Fibroblast of skin of abdomen (primary cell): ENCODE measurements at regions not wholly inside any gene's neighbourhood (a gene's known extent, or its start where the extent isn't known, plus 50 kb on each side); places are given as distances from the start of the nearest gene placed in this dataset.

ENCODE experiments used
- DNase-seq: peaks from one replicate; pipeline ENCODE4 v3.0.0-alpha.2; 2013

DNA sequence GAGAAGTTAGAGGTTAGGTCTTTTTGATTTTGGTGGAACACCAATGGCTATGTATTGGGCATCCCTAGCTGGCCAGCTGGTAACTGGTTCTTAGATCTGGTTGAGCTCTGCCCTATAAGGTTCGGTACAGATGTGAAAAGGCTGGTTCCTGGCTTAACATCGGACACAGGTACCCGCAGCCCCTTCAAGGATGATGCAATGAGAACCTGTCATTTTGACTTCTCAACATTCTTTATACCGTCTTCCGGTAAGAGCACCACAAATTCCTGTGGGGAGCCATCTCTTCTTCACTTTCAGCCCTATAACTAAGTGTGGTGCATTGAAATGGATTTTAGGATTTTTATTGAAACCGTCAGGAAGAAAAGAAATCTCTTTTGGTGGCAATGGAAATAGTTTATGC, 222.8 kb downstream of the ADAMTS9 start:
- no peak for DNase-seq

DNA sequence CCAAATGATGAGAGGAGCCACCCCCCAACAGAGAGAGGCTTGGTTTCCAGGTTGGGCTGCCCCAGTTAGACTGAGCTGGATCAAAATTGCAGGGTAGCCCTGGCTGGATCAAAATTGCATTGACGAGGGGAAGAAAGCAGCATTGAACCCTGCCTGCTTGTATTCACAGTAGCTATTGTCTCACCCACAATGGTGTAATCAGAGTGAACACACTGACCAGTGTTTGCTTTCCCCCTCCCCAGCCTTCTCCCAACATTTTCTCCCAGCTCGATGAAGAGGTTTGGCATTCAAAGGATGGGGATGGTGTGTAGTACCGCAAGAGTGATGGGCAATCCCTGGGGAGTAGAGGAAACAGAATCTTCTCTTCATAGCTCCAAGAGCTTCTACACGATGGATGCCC, 223.8 kb downstream of the ADAMTS9 start:
- DNase-seq, result no peak

DNA sequence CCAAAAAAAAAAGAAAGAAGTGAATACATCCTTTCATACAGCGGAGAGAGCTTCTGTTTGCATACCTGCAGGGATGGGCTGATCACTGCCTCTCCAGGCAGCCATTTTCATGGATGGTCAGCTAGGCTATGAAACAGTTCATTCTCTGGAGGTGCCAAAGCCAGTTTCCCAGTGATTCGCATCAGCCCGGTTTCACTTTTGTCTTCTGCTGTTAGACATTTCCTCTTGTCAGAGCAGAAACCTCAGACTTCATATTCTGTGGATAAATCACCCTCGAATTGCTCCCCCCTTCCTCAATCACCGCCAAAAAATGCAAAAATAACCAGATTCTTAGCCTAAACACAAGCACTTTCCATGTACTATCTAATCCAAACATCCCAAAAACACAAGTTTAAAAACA, 225.6 kb downstream of the ADAMTS9 start:
- DNase-seq, result peak; percentile 97

DNA sequence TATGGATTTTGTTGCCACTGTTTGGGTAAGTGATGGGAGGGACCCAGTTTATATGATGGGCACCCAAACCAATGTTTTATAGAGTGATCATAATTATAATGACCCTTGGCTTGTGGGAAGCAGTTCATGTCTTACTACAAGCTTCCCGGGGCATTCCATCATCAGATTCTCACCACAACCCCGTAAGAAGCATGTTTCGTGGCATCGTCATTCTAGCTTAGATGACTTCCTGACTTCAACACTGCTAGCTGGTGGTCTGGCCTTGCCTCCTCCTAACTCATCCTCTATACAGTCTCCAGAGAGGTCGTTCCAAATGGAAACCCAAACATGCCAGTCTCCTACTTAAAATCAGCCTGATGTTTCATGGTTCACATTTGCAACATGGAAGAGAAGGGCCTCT, 226.9 kb downstream of the ADAMTS9 start:
- DNase-seq, result peak; percentile 96

DNA sequence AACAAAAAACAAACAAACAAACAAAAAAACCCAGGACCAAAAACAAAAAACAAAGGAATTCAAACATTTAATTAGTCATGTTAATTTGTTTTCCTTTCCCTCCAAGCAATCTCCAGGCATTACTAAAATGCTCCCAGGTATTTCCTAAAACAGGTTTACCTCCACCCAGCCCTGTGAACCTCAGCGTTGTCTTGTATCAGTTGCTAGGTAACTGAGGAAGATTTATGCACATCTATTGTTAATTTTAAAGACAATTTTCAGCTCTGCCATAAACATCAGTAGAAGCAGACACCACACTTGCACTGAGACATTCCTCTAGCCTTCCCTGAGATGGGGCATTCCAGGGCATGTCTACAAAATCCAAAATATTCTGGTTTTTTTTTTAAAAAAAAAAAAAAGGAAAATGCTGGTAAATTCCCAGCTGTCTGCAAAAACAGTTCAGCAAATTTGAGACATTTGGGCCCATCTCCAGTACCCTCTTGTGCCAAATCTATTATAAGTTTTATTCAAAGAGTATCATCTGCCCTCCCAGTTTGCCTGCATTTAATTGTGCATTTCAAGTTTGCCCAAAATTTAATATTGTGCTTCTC, 227.6 kb downstream of the ADAMTS9 start:
- DNase-seq, result peak; percentile 56

DNA sequence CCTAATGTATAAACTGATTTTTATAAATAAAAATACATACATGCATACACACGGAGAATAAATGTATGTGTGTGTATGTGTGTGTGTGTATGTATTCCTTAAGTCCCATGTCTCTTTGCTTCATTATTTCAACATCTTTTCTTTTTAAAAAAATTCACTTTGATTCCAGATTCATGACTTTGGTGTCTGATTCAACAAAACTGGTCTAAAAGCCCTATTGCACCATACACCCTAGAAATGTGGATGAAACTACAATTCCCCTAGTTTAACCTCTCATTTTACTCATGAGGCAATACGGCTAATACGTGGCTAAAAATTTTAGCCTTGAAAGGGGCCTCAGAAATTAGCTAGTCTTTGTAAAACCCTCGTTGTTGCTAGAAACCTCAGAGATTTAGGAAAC, 228.1 kb downstream of the ADAMTS9 start:
- DNase-seq, result peak; percentile 78

DNA sequence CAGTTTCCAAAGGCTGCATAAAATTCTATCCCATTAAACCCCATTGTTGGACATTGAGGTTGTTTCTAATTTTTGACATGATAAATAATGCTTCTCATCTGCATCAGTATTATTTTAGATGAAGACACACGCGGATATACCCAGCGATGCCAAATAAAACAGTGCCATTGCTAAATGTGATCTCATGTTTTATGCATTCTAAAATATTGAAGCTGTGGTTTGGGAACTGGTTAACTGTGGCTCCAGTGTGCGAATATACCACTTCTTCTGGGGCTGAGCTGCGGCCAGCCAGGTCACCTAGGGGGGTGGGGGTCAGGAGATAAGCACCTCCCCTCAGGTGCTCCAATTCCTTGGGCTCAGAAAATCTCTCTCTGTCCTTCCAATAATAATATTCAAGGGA, 230.0 kb downstream of the ADAMTS9 start:
- no peak for DNase-seq

DNA sequence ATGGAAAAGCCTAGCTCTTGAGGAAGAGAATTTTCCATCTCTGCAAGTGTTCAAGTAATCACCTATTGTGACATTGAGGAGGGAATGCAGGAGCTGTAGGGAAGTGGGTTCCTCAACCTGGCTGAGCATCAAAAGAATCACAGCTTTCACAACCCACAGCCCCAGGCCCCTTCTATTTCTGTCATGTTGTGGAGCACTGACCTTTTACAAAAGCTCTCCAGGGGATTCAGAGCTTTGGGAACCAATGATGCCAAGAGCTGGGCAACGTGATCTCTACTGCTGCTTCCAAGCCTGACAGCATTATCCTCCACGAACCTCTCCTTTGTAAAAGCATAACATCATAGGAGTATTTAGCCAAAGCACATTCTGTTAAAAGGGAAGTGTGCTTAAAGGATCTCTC, 231.1 kb downstream of the ADAMTS9 start:
- no peak for DNase-seq

DNA sequence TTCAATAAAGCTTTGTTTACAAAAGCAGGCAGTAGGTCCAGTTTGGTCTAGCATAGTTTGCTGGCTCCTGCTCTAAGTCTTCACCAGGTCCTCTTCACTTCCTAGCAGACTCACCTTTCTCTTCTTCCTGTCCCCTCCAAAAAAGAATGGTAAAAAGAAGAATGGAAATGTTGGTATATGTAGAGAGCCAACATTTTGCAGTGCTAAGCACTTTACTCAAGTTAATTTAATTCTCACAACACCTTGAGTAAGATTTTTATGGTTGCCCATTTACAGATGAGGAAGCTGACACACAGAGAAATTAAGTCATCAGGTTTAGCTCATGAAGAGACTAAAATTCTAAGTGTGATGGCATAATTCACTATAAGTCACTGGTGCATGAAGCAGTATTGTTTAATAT, 230.1 kb upstream of the PRICKLE2 start:
- no peak for DNase-seq

DNA sequence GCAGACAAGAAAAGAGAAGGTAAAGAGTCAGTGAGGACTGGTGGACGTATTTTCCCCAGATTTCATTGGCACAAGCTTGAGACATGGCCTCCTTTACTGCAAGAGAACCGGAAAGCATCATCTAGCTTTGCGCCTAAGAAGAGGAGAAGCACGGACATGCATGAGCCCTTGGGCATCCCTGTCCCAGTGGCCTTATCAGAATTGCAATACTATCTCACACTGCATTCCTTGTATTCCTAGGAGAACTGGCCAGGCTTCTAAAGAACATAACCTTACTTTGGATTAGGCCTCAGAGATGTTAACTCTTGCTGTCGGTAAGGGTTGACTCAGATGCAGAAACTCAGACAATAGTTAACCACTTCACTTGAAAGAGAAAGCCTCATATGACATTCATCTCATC, 229.5 kb upstream of the PRICKLE2 start:
- DNase-seq, result no peak

DNA sequence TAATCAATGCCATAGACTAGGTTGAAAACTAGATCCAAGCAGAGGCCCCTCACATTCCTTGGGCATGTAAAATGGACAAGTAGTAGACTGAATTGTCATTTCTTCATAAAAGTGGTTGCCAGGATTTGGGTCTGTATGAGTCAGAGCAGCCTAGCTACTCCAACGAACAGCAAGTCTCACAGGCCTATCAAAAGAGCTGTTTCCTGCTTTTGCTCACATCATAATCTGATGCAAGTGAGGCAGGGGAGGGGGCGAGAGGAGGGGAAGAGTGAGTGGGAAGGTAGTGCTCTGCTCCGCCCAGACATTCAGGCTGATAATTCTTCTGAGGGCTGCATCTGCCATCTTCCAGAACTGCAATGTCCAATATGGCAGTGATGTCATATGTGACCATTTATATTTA, 228.9 kb upstream of the PRICKLE2 start:
- DNase-seq, result peak; percentile 84

DNA sequence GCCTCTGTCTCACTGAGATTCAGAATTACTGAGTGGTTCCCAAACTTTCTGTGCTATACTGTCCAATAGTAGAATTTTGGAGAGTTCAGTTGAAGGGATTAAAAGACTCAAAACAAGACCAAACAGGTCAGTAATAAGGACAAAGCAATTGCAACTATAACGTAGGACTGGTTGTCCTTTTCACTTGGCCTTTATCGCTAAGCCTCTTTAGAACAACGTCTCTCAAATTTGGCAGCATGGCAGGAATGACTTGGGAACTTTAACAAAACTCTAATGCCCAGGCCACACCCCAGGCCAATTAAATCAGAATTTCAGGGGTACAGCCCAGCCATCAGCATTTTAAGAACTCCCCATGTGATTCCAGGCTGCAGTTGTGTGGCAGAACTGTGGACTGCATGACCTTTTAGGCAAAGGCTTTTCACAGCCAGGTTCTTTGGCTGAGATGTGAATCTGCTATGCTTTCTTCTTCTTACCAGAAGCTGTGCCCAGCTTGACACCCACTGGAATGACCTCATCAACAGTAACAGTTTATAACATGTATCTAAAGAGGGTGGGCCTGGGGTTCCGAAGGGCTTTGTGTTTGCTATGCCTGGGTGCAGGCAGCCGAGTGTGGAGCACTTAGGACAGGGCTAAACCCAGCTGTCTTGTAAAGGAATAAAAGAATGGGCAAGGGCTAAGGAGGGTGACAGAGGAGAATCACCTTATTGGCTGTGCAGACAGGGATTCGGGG, 226.2 kb upstream of the PRICKLE2 start:
- DNase-seq, result no peak

DNA sequence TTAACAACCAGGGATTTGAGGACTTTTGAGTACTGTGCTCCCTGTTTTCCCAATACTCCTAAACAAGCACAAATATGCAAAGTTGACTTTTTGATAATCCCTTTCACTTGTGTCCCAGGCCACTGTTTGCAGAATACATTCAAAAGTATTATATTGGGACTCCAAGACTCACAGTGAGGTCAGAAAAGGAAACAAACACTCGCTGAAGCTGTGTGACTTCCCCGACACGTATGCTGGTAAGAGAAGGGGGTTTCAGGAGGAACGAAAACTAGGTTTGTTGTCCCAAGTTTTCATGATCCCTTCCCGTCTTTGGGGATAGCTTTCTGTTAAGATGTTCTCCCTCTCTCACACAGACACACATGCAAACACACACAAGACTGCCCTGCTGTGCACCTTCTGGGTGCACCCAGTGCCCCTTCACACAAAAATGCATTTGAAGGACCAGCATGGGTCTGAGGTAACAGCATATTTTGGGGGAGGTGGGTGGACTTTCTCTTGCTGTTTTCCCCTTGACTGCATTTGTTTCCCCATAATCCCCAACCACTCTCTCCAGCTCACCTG, 225.2 kb upstream of the PRICKLE2 start:
- no peak for DNase-seq

DNA sequence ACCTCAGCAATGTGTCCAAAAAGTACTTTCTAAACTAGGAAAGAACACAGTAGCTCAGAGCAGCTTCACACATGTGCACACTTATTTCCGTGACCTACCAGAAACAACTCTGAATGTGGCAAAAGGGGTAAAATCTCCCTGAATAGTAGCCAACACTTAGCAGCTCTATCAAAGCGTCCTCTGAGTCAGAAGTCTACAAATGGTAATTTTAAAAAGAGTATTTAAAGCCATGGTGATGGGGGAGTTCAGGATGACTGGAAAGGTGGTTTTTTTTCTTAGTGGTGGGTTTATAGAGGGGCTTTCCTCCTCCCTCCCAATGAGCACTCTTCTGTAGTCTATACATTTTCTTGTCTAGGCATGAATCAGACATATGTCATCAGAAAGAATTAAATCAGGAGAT, 223.8 kb upstream of the PRICKLE2 start:
- DNase-seq, result no peak

DNA sequence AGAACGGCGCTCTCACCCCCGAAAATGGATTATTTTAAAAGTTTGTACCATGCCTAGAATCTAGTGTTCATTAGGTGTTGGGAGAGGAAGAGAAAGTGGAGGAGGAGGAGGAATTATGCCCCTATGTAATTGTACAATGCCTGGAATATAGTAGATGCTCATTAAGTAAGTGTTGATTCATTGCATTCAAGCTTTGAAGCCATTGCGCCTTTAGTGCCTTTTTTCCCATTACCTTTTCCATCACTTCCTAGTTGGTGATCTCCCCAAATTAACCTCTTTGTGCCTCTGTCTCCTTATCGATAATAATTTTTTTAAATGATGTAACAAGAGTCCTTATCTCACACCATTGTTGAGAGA, 220.7 kb upstream of the PRICKLE2 start:
- no peak for DNase-seq

DNA sequence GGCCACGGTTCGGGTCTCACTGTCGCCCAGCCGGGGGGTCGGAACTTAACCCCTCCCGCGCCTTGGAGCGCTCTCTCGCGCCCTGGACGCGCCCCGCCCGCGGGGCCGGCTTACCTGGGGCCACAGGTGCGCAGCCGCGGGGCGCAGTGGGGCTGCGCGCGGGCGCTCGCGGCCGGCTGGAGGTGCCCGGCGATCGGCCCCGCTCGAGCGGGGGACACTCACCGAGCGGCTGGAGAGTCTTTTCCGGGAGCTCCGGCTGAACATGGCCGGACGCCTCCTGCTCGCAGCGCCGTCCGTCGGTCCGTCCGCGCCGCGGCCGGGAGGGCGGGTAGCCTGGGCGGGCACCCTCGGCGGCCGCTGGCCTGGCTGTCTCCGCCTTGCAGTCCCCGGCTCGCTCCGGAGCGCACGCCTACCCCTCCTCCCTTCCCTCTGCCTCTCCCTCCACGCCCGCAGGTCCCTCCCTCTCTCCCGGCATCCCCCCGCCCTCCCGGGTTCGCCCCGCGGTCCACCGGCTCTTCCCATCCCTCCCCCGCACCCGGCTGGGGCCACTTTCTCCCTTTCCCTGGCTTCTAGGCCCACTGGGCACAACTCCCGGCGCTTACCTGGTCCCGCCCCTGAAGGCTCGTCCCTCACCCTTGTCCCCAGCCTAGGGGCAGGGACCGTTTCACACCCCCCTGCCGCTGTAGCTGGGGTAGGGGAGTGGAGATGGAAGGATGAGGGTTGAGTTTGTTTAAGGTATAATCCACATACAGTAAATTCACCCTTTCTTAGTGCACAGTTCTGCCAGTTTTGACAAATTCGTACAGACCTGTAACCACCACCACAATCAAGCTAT, 220.1 kb upstream of the PRICKLE2 start:
- no peak for DNase-seq

DNA sequence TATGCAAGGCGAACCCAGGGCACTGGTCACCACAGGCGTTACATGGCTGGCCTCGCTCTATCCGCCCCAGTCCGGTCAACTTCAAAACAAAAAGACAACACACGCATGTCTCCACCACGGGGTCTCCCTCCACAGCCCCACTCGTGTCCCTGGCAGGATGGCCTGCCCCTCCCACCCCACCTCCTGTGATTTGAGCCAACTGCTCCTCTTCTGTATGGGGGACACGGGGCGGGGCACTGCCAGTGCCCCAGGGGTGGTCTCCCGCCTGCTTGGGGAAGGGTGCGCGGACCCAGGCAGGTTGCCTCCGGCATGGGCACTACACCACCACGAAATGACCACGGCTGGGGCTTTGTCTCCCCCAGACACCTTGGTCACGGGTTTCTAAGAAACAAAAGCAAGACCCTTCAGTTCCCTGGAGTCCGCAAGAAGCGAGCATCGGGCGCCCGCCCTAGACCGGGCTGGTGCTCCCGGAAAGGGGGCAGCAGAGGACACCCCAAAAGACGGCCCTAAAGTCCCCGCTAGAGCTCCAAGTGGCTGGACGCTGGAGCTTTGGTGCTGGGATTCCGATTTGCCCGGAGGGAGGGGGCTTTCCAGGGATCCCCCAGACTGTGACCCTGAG, 219.3 kb upstream of the PRICKLE2 start:
- no peak for DNase-seq

DNA sequence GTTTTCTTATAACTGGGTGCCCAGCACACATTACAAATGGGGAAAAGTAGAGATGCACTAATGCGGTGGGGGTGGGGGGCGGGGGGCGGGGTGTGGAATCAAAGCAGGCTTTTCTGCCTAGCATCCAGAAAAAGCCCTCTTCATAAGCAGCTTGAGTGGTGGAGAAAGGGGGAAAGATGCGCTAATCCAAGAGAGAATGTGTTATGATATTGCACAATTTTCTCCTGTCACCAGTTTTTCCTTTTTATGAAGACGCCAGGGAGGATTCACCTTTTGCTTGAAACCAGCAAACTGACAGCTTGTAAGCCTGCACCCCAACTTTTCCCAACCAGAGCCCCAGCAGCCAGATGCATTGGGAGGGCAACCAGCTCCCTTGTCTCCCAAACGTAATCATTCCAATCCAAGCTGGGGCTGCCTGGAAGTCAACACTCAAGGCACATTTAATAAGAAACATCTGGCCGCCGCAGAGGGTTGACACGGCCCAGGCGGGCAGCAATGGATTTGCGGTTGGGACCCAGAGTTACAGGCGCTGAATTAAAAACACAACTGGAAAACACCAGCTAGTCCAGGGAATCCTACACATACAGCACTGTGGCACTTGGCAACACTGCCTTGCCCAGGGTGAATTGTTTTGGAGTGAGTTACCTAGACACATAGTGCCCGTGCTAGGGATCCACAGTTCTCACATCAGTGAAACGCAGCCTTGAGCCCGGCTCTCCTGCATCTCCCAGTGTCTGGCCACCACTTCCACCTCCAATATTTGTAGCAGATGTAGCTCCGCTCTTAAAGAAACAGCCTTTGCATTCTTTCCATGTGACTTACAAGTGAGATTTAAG, 218.5 kb upstream of the PRICKLE2 start:
- DNase-seq, result peak; percentile 87

DNA sequence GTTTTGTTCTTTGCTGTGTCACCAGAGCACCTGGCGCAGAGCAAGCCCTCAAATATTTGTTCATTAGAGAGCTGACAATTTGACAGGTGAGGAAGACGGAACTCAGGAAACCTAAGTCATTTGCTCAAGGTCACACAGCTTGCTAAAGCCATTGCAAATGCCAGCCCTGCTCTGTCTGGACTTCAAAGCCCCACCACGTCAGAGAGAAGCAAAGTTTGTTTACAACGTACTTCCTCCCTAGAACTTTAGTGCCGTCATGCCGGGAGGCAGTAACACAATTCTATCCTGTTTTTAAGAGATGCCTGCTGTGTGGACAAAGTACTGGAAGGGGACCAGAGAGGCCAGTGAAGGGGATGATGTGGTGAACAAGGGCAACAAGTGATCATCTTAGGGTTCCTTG, 216.6 kb upstream of the PRICKLE2 start:
- DNase-seq, result no peak

DNA sequence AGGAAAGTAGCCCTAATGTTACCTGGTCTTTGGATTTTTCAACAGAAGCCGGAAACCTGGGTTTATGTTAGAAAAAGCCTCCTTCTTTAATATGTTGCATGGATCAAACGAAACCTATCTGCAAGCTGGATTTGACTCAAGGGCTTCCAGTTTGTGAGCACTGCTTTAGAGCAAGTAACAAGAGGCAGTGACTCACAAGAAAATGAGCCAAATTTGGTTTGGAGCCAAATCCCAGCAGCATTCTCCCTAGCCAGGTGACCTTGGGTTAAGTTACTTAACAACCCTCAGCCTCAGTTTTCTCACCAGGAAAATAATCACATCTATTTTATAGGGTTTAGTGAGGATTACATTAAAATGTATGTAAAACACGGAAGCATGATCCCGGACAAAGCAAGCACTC, 215.2 kb upstream of the PRICKLE2 start:
- peak; percentile 81 for DNase-seq

DNA sequence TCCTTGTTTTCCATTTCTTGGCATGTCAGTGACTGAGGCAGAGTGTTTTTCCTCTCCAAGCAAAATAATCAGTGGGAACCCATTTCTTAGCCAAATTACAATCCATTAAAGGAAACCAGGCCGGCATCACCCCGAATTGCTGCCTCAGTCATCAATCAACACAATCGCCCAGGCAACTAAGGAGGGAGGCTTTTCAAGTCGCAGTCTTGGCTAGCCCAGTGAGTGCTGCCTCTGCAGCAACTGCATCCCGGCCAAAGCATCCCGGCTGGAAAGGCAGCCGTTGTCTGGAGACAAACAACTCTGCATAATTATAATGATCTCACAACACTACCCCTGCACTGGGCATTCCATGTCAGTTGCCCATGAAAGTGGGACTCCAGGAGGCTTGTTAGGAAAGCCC, 213.5 kb upstream of the PRICKLE2 start:
- DNase-seq, result no peak

DNA sequence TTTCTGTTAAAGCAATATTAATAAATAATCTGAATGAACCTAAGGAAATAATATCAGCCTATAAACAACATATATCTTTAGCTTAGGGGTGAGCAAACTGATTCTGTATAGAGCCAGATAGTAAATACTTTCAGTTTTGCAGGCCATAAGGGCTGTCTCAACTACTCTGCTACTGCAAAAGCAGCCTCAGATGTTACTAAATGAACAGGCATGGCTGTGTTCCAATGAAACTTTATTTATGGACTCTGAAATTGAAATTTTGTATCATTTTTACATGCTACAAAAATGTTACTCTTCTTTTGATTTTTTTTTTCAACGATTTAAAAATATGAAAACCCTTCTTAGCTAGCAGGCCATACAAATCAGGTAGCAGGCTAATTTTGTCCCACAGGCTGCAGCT, 212.8 kb upstream of the PRICKLE2 start:
- no peak for DNase-seq
